Osteocyte (in vitro differentiated cells): ENCODE measurements at regions not wholly inside any gene's neighbourhood (a gene's known extent, or its start where the extent isn't known, plus 50 kb on each side); places are given as distances from the start of the nearest gene placed in this dataset.
"Not testable (repeated sequence)": the region's sequence is repeated elsewhere in the genome, so short reads cannot be mapped to it uniquely, and the experiment has no call there.

Source experiments
- DNase-seq: peaks from one replicate; pipeline ENCODE4 v3.0.0; 2021; ENCODE audit warnings: mixed read lengths; ENCODE audit not compliant: unreplicated experiment; ENCODE audit errors: extremely low spot score
- H3K27ac Mint-ChIP-seq: one replicate; pipeline ENCODE4 v1.8.0; 2021; ENCODE audit warnings: mild to moderate bottlenecking, mixed read lengths; ENCODE audit not compliant: unreplicated experiment
- H3K27me3 Mint-ChIP-seq: one replicate; pipeline ENCODE4 v1.8.0; 2021; ENCODE audit warnings: mixed read lengths; ENCODE audit not compliant: unreplicated experiment
- H3K36me3 Mint-ChIP-seq: one replicate; pipeline ENCODE4 v1.8.0; 2021; ENCODE audit warnings: mixed read lengths; ENCODE audit not compliant: unreplicated experiment
- H3K4me1 Mint-ChIP-seq: one replicate; pipeline ENCODE4 v1.8.0; 2021; ENCODE audit warnings: mixed read lengths; ENCODE audit not compliant: unreplicated experiment
- H3K4me3 Mint-ChIP-seq: one replicate; pipeline ENCODE4 v1.8.0; 2021; ENCODE audit warnings: mild to moderate bottlenecking, moderate library complexity, mixed read lengths; ENCODE audit not compliant: unreplicated experiment
- H3K9me3 Mint-ChIP-seq: one replicate; pipeline ENCODE4 v1.8.0; 2021; ENCODE audit warnings: mixed read lengths; ENCODE audit not compliant: unreplicated experiment
- CTCF ChIP-seq: fragments of 200-600 bp; sonication (generic); IDR thresholded peaks from 2 replicates; pipeline ENCODE4 v1.5.0; 2021; ENCODE audit warnings: antibody characterized with exemption, mild to moderate bottlenecking, moderate library complexity

GRCh38 chr16:87152221-87152755 is 164.9 kb downstream of the C16orf95 start:
- H3K27me3 Mint-ChIP-seq = no peaks in the 10 kb centered on the region
- H3K36me3 Mint-ChIP-seq = peaks cover 2% of the 10 kb centered on the region
- H3K9me3 Mint-ChIP-seq = no peaks in the 10 kb centered on the region
- TF ChIP-seq CTCF = no peak
- no peak for DNase-seq
- H3K4me1 Mint-ChIP-seq = peaks cover 32% of the 10 kb centered on the region
- H3K4me3 Mint-ChIP-seq = no peak overlapping the region
- H3K27ac Mint-ChIP-seq = no peak overlapping the region

- DNase-seq = no peak
- Mint-ChIP-seq H3K4me1 (peaks cover 29% of the 10 kb centered on the region), H3K27me3 (no peaks in the 10 kb centered on the region), H3K9me3 (no peaks in the 10 kb centered on the region), H3K36me3 (peaks cover 2% of the 10 kb centered on the region), H3K27ac (no peak overlapping the region), H3K4me3 (no peak overlapping the region)
- TF ChIP-seq CTCF = no peak
These were observed 163.9 kb downstream of the C16orf95 start for GRCh38 chr16:87153326-87153725.

- not testable (repeated sequence) for H3K9me3 Mint-ChIP-seq, DNase-seq, H3K4me3 Mint-ChIP-seq, H3K27ac Mint-ChIP-seq, H3K36me3 Mint-ChIP-seq, H3K27me3 Mint-ChIP-seq
- H3K4me1 Mint-ChIP-seq = peaks cover 19% of the 10 kb centered on the region
These were observed 161.9 kb downstream of the C16orf95 start for GRCh38 chr16:87155315-87155714.

- H3K4me3 Mint-ChIP-seq = no peak overlapping the region
- TF ChIP-seq CTCF = no peak
- H3K36me3 Mint-ChIP-seq = no peaks in the 10 kb centered on the region
- no peaks in the 10 kb centered on the region for H3K27me3 Mint-ChIP-seq
- H3K4me1 Mint-ChIP-seq = peaks cover 14% of the 10 kb centered on the region
- no peaks in the 10 kb centered on the region for H3K9me3 Mint-ChIP-seq
- DNase-seq = no peak
- H3K27ac Mint-ChIP-seq = no peak overlapping the region
These were observed 161.0 kb downstream of the C16orf95 start for GRCh38 chr16:87156195-87156594.

GRCh38 chr16:87160234-87160636 is 157.0 kb downstream of the C16orf95 start:
- Mint-ChIP-seq H3K4me3 (no peak overlapping the region), H3K4me1 (peaks cover 10% of the 10 kb centered on the region), H3K27ac (peak overlapping the region; percentile 37), H3K9me3 (no peaks in the 10 kb centered on the region), H3K27me3 (peaks cover 3% of the 10 kb centered on the region), H3K36me3 (peaks cover 3% of the 10 kb centered on the region)
- no peak for DNase-seq
- TF ChIP-seq CTCF = no peak
